Immature natural killer cell (primary cell): ENCODE measurements at regions not wholly inside any gene's neighbourhood (a gene's known extent, or its start where the extent isn't known, plus 50 kb on each side); places are given as distances from the start of the nearest gene placed in this dataset.

Experiments
- DNase-seq, 3 donors: peaks; one replicate each; pipeline ENCODE4 v3.0.0; 2022; ENCODE audit warnings: mixed read lengths in 1 of 3
- H3K27ac Mint-ChIP-seq, 6 donors: one replicate each; pipeline ENCODE4 v1.8.0; 2020; ENCODE audit warnings: mixed read lengths in 6 of 6, mild to moderate bottlenecking in 5 of 6, inconsistent platforms in 4 of 6, moderate library complexity in 3 of 6
- H3K27me3 Mint-ChIP-seq, 3 donors: one replicate each; pipeline ENCODE4 v1.8.0; 2020 to 2021; ENCODE audit warnings: low read depth in 3 of 3, mild to moderate bottlenecking in 3 of 3, mixed read lengths in 3 of 3, moderate library complexity in 3 of 3, inconsistent platforms in 1 of 3
- H3K36me3 Mint-ChIP-seq, 3 donors: one replicate each; pipeline ENCODE4 v1.8.0; 2020; ENCODE audit warnings: mixed read lengths in 3 of 3, inconsistent platforms in 2 of 3, mild to moderate bottlenecking in 2 of 3
- H3K4me1 Mint-ChIP-seq, 2 donors: one replicate each; pipeline ENCODE4 v1.8.0; 2020; ENCODE audit warnings: inconsistent platforms in 2 of 2, mild to moderate bottlenecking in 2 of 2, mixed read lengths in 2 of 2, moderate library complexity in 1 of 2
- H3K4me3 Mint-ChIP-seq, 5 donors: one replicate each; pipeline ENCODE4 v1.8.0; 2020; ENCODE audit warnings: mild to moderate bottlenecking in 5 of 5, mixed read lengths in 5 of 5, inconsistent platforms in 3 of 5, moderate library complexity in 3 of 5
- H3K9me3 Mint-ChIP-seq, 6 donors: one replicate each; pipeline ENCODE4 v1.8.0; 2020; ENCODE audit warnings: mild to moderate bottlenecking in 6 of 6, mixed read lengths in 6 of 6, inconsistent platforms in 4 of 6, moderate library complexity in 3 of 6

DNA sequence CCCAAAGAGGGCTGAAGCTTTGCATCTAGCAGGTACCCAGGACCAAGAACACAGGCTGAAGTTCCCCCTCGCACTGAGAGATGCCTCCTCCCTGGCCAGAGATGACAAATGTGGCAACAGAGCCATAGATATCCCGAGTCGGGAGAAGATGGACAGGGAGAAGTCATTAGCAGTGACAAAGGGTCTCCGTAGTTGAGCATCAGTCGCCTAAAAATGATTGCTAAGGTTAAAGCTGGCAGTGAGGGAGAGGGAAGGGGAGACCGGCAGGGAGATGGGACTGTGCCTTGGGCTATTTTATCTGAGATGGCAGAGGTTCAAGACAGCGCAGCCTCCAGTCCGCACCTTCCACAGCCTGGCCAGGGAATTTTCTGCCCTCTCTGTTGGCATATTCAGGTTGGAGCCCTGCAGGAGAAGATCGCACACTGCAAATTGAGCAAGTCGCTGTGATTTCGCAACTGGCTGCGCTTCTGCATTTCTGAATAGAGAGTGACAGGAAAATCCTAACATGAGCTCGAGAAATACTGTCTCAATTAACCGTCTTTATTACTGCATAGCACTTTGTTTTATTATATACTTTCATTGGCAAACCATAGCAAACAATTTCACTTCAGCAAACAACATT lies 238.9 kb upstream of the GPR26 start:
- Mint-ChIP-seq H3K9me3 (no peaks in the 10 kb centered on the region), H3K27ac (no peak overlapping the region), H3K36me3 (no peaks in the 10 kb centered on the region), H3K27me3 (peaks cover 2 to 5% (median 2%) of the 10 kb centered on the region in 3 donors), H3K4me3 (no peak overlapping the region), H3K4me1 (peaks cover 0 to 1% of the 10 kb centered on the region in 2 donors)
- DNase-seq = no peak

DNA sequence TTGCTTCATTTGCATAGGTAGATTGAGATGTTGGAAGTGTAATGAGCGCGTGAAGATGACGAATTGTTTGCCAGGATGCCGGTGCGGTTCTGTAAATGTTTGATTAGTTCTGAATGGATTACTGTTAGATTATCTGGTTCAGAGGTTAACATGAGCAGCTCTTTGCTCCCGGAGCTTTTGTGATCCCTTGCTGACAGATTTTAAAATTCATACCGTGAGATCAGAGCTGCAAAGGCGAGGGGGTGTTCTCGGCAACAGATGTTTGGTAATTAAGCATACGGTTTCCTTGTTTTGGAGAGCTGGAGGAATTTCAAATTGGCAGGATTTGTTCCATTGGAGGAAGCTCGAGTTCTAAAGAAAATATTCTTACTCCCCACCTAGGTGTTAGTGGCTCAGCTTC lies 237.8 kb upstream of the GPR26 start:
- Mint-ChIP-seq H3K27ac (no peak overlapping the region), H3K27me3 (peaks cover 2 to 5% (median 5%) of the 10 kb centered on the region in 3 donors)

GRCh38 chr10:123429706-123430221 lies 236.4 kb upstream of the GPR26 start:
- no peak overlapping the region for H3K27ac Mint-ChIP-seq
- H3K36me3 Mint-ChIP-seq = peaks cover 0 to 5% (median 0%) of the 10 kb centered on the region in 3 donors
- peaks cover 0 to 2% (median 0%) of the 10 kb centered on the region in 6 donors for H3K9me3 Mint-ChIP-seq
- peaks cover 0 to 1% of the 10 kb centered on the region in 2 donors for H3K4me1 Mint-ChIP-seq
- DNase-seq = no peak
- peaks cover 2 to 8% (median 8%) of the 10 kb centered on the region in 3 donors for H3K27me3 Mint-ChIP-seq
- H3K4me3 Mint-ChIP-seq = no peak overlapping the region

More for the DNA sequence above, 237.8 kb upstream of the GPR26 start:
- H3K4me3 Mint-ChIP-seq = no peak overlapping the region
- peaks cover 0 to 1% of the 10 kb centered on the region in 2 donors for H3K4me1 Mint-ChIP-seq
- no peak for DNase-seq
- H3K36me3 Mint-ChIP-seq = peaks cover 0 to 3% (median 0%) of the 10 kb centered on the region in 3 donors
- H3K9me3 Mint-ChIP-seq = no peaks in the 10 kb centered on the region

DNA sequence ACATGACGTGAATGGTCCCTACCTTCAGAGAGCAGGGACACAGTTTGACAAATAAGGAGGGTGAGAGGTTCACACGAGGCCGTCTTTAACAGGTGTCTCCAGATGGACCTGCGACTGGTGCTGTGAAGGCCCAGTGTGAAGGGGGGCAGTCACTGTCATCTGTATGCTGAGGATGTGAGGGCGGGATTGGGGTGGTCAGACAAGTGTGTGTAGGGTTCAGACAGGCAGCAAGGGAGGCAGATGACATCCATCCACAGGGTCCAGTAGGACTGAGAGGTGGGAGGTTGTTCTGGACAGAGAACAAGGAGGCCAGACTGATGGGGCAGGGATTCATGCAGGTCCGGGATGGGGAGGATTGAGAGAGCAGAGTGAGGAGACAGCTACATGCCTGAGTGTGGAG lies 232.6 kb upstream of the GPR26 start:
- no peak for DNase-seq
- H3K27ac Mint-ChIP-seq = no peak overlapping the region
- H3K9me3 Mint-ChIP-seq = peaks cover 0 to 4% (median 0%) of the 10 kb centered on the region in 6 donors
- no peak overlapping the region for H3K4me3 Mint-ChIP-seq
- peaks cover 0 to 10% (median 9%) of the 10 kb centered on the region in 3 donors for H3K27me3 Mint-ChIP-seq
- peaks cover 0 to 1% of the 10 kb centered on the region in 2 donors for H3K4me1 Mint-ChIP-seq
- peaks cover 0 to 5% (median 0%) of the 10 kb centered on the region in 3 donors for H3K36me3 Mint-ChIP-seq

GRCh38 chr10:123434435-123435039 lies 231.6 kb upstream of the GPR26 start:
- H3K4me1 Mint-ChIP-seq = no peaks in the 10 kb centered on the region
- H3K9me3 Mint-ChIP-seq = peaks cover 0 to 4% (median 0%) of the 10 kb centered on the region in 6 donors
- DNase-seq = no peak
- no peak overlapping the region for H3K27ac Mint-ChIP-seq
- H3K27me3 Mint-ChIP-seq = peaks cover 0 to 10% (median 8%) of the 10 kb centered on the region in 3 donors
- no peak overlapping the region for H3K4me3 Mint-ChIP-seq
- peaks cover 0 to 5% (median 0%) of the 10 kb centered on the region in 3 donors for H3K36me3 Mint-ChIP-seq

DNA sequence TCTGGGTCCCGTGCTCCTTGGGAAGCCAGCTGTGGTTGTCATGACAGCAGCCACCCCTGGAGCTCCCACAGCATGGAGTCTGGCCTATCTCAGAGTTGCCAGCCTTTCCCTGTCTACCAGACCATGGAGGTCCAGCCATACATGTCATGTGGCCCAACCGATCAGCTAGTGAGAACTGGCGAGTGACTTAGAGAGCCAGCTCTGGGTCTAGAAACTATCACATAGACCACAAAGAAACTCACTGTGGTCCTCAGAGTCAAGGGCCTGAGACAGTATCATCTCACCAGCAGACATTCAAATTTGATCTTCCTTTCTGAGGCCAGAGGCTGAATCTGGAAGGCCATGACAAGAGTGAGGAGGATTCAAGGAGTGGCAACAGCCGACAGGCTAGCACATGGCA lies 223.3 kb upstream of the GPR26 start:
- DNase-seq = no peak
- peaks cover 0 to 7% (median 4%) of the 10 kb centered on the region in 3 donors for H3K27me3 Mint-ChIP-seq
- no peaks in the 10 kb centered on the region for H3K9me3 Mint-ChIP-seq
- H3K27ac Mint-ChIP-seq = peak overlapping the region in 1 of 6 donors; percentile 16
- peak overlapping the region in 1 of 5 donors; percentile 13 for H3K4me3 Mint-ChIP-seq
- no peaks in the 10 kb centered on the region for H3K36me3 Mint-ChIP-seq
- H3K4me1 Mint-ChIP-seq = no peaks in the 10 kb centered on the region

GRCh38 chr10:123443924-123444323 lies 222.2 kb upstream of the GPR26 start:
- Mint-ChIP-seq H3K27me3 (peaks cover 0 to 5% (median 4%) of the 10 kb centered on the region in 3 donors), H3K4me3 (no peak overlapping the region), H3K4me1 (no peaks in the 10 kb centered on the region), H3K27ac (no peak overlapping the region), H3K9me3 (no peaks in the 10 kb centered on the region), H3K36me3 (no peaks in the 10 kb centered on the region)
- no peak for DNase-seq

GRCh38 chr10:123445261-123445775 lies 220.8 kb upstream of the GPR26 start:
- H3K9me3 Mint-ChIP-seq = no peaks in the 10 kb centered on the region
- H3K4me3 Mint-ChIP-seq = no peak overlapping the region
- H3K4me1 Mint-ChIP-seq = no peaks in the 10 kb centered on the region

GRCh38 chr10:123446449-123447156 lies 219.6 kb upstream of the GPR26 start:
- Mint-ChIP-seq H3K27me3 (peaks cover 1 to 4% (median 4%) of the 10 kb centered on the region in 3 donors), H3K9me3 (no peaks in the 10 kb centered on the region), H3K4me1 (peaks cover 0 to 6% of the 10 kb centered on the region in 2 donors), H3K4me3 (no peak overlapping the region), H3K27ac (no peak overlapping the region), H3K36me3 (no peaks in the 10 kb centered on the region)
- DNase-seq = no peak

More at GRCh38 chr10:123445261-123445775, 220.8 kb upstream of the GPR26 start:
- H3K36me3 Mint-ChIP-seq = no peaks in the 10 kb centered on the region
- H3K27me3 Mint-ChIP-seq = peaks cover 1 to 4% (median 2%) of the 10 kb centered on the region in 3 donors
- no peak overlapping the region for H3K27ac Mint-ChIP-seq
- no peak for DNase-seq

GRCh38 chr10:123449234-123449962 lies 216.8 kb upstream of the GPR26 start:
- Mint-ChIP-seq H3K36me3 (no peaks in the 10 kb centered on the region), H3K4me3 (no peak overlapping the region), H3K4me1 (peaks cover 0 to 13% of the 10 kb centered on the region in 2 donors), H3K27me3 (peaks cover 1 to 4% (median 4%) of the 10 kb centered on the region in 3 donors), H3K27ac (no peak overlapping the region), H3K9me3 (no peaks in the 10 kb centered on the region)
- no peak for DNase-seq

DNA sequence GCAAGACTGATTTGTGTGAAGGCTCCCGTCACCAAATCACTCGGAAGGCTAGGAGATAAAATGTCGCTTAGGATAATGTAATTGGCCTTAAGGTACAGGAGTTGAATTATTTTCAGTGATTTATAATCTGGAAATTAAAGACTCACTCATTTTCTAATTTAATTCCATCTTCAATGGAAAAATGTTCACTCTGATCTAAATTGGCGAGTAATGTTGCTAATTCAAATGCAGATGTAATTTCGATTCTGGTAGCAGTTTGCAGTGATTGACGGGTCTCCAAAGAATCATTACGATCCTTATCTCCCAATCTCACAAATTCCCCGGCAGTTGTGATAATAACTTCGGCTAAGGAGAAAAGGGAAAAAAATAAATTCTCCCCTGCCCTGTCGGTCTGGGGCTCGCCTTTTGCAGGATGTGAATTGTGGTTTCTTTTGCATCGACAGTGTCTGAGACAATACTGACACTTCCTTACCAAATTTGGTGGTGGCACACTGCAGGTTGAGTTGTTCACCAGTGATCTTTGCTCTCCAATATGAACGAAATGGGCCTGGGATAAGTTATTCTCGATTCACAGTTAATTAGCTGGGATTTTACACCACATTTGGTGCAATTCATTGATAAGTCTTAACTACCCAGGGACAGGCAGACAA lies 215.1 kb upstream of the GPR26 start:
- no peak for DNase-seq
- H3K4me1 Mint-ChIP-seq = peaks cover 0 to 13% of the 10 kb centered on the region in 2 donors
- peak overlapping the region in 1 of 6 donors; percentile 28 for H3K27ac Mint-ChIP-seq
- no peaks in the 10 kb centered on the region for H3K9me3 Mint-ChIP-seq
- peak overlapping the region in 3 of 5 donors; percentile 6 to 55 (median 18) for H3K4me3 Mint-ChIP-seq
- H3K27me3 Mint-ChIP-seq = peaks cover 4 to 6% (median 4%) of the 10 kb centered on the region in 3 donors
- H3K36me3 Mint-ChIP-seq = no peaks in the 10 kb centered on the region

DNA sequence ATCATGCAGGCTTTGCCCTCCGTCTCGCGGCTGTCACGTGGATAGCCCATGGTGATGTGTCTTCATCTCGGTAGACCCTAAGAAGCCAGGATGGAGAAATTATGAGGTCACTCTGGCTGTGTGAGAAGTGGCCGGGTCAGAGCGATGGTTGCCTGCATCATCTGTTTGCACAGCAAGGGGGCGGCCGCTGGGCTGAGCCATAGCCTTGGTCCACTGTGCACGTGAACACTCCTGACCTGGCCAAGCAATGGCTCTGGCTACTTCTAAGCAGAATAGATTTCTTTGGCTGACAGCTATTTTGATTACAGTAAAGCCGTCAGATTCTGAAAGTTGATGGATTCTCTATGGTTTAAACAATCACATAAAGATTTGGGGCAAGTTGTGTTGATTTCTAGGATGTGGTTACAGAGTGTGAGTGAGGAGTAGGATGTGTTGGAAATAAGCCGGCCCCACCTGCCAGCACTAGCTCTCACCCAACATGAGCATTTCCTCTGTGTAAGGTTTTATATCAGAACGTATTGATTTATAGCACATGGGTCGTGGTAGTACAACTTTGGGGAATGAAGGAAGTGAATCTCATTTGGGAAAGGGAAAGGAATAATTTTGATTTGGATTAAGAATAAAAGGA lies 214.4 kb upstream of the GPR26 start:
- Mint-ChIP-seq H3K4me3 (peak overlapping the region in 3 of 5 donors; percentile 6 to 55 (median 18)), H3K9me3 (no peaks in the 10 kb centered on the region), H3K27me3 (peaks cover 4 to 5% (median 4%) of the 10 kb centered on the region in 3 donors), H3K27ac (peak overlapping the region in 1 of 6 donors; percentile 28), H3K4me1 (peaks cover 0 to 13% of the 10 kb centered on the region in 2 donors), H3K36me3 (no peaks in the 10 kb centered on the region)
- DNase-seq = no peak
